NCI-H748 treated with DMSO at 0.1 percent for 48 hours (cell line): ENCODE measurements at regions not wholly inside any gene's neighbourhood (a gene's known extent, or its start where the extent isn't known, plus 50 kb on each side); places are given as distances from the start of the nearest gene placed in this dataset.
"Not testable (repeated sequence)": the region's sequence is repeated elsewhere in the genome, so short reads cannot be mapped to it uniquely, and the experiment has no call there.

Source experiments
- DNase-seq: peaks from one replicate; lab custom pipeline; 2025; lab: John Stamatoyannopoulos, UW

GRCh38 chr2:51324051-51324450 is 292.1 kb upstream of the NRXN1 start:
- no peak for DNase-seq

- DNase-seq: no peak
Observed at GRCh38 chr2:51322613-51323012, 290.7 kb upstream of the NRXN1 start.

DNA sequence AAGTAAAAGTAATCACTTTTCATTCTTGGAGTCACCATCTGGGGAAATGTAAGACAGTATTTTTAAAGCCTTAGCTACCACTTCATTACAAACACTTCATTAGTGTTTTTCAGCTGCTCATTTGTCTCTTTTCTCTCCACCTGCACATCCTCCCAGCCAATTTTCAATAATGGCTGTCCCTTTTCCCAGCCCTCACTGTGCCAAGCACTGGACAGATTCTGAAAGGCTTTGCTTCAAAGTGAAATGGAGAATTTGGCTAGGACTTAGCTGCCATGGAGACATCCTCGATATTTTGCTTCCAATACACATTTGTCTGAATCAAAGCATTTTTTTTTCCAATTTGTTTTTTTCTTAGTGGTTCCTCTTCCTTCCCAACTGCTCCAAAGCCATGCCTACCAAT is 272.4 kb upstream of the NRXN1 start:
- DNase-seq: no peak

DNA sequence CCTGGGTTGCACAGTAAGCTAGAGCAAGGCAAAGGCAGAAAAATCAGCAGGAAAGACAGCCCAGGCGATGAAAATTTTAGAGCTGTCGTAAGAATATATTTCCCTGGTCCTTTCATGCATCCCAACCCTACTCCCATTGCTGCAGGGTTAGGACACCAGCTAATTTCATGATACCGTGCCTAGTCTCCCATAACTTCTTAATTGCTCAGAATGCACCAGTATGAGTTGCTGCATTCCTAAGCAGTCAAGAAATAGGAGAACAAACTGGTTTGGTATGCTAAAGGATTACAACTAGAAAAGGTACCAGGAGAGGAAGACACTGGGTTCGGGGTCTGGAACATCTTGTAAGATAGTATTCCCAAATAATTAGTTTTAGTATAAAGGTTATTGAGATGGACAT is 269.4 kb upstream of the NRXN1 start:
- DNase-seq: no peak

GRCh38 chr2:51299370-51299769 is 267.4 kb upstream of the NRXN1 start:
- DNase-seq: no peak

DNA sequence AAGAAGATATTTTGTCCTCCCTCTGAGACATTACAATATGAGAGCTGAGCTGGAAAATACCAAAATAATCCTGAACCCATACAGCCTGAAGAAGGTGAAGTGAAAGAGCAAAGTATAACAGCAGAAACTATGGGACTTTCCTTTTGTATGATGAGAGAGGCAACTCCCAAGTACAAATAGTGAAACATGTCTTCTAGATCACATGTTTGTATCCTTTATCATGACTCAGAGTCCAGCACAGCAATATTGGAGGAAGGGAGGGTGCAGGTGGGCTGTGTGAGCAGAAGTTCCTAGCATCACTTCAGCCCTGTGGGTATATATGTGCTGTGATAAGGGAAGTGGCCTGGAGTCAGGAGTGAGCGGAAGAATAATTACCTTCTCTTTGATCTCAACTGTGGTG is 265.6 kb upstream of the NRXN1 start:
- no peak for DNase-seq

GRCh38 chr2:51293566-51294200 is 261.8 kb upstream of the NRXN1 start:
- no peak for DNase-seq

DNA sequence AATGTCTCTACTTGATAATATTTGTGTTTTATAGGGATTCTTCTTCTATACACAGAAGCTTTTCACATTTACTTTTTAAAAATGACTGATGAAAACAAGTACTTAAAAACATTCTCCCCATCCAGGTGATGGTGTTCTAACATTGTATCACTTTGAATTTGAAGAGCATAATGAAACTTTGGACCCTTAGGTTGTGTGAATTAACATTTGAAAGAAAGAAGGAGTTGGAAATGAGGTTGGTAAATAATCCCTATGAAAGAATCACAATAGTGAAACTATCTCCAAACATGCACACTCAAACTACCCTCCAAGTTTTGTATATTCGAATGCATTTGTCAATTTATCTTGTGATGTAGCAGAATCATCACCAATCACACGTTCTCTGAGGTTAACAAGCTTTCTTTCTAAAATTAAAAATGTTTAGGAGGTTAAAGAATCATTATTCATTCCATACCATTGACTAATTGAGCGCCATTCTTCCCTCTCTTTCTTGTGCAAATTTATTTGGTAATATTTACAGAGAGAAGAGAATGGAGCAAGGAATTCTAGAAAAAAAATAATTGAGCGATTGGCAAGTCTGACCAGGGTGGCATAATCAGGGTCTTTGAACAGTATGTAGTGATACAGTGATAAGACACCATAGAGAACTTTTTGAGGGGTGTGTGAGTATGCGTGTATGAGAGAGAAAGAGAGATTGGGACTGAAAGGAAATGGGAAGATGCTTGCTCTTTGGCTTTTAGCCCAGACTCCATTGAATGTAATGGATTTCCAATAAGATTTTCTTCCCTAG is 260.0 kb upstream of the NRXN1 start:
- no peak for DNase-seq

DNA sequence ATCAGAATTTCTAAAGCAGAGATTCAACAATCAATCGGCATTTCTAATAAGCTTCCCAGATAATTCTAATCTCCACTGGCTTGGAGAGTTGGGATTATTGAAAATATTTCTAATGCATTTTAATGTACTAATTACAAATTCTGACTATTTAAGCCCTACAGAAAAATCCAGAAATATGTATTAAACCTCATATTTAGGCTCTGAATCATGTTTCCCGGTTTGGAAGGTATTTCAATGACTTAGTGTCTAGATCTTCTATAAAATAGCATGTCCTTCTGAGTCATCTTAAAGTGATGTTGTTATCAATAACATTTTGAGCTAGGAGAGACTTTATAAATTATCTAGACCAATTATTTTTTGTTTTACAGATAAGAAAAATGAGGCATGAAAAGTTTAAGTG is 258.8 kb upstream of the NRXN1 start:
- no peak for DNase-seq

DNA sequence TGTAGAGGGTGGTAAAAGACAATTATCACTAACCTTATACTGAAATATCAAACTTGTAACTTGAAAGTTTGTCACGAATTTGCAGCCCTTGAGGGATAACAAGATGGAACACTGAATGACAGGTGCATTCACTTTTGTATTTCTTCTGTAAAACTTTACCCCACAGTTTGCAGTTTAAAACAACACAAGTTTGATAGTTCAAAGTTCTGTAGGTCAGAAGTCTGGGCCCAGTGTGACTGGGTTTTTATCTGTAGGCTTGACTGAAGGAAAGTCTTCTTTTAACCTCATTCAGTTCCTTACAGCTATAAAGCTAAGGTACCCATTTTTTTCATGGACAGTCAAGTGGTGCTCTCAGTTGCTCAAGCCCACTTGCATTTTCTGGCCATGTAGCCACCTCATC is 257.1 kb upstream of the NRXN1 start:
- no peak for DNase-seq

DNA sequence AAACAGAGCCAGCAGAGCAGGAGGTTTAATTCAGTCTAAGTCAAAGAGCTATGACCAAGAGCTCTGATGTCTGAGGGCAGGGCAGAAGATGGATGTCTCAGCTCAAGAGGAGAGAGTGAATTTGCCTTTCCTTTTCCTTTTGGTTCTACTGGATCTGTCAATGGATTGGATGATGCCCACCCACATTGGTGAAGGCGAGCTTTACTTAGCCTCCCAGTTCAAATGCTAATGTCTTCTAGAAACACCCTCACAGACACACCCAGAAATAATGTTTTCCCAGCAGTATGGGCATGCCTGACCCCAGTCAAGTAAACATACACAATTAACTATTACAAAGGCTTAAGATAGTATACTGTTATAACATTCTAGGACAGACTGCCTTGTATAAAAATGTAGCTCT is 236.3 kb upstream of the NRXN1 start:
- no peak for DNase-seq

DNA sequence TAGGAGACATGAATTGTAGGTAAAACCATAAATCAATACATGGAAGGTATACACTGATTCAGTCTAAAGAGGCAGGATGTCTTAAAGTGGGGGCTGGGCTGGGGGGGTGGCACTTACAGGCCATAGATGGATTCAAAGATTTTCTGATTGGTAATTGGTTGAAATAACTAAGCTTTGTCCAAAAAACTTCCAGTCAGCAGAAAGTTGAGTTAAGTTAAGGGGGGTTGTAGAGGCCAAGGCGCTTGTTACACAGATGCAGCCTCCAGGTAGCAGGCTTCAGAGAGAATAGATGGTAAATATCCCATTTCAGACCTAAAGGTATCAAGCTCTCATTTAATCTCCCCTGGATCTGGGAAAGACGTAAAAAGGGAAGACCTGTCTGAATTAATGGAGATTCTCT is 233.6 kb upstream of the NRXN1 start:
- DNase-seq: no peak

DNA sequence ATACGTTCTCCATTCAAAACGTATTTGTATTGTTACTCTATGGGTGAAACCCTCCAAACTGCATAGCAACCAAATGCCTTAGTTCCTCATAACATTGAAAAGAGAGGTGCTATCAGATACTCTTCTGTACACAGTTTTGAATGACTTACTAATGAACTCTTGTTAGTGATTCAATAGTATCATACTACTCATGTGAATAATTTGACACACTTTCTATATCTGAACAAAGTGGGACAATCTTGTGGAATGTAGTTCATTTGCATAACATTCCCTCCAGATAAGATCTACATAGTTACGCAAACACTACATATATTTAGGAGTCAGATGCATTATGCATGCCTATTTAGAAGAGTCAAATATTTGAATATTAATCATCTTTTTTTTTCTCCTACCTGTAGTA is 232.0 kb upstream of the NRXN1 start:
- peak; percentile 62 for DNase-seq

- DNase-seq: not testable (repeated sequence)
Observed at GRCh38 chr2:51263101-51263500, 231.2 kb upstream of the NRXN1 start.

GRCh38 chr2:51258301-51258700 is 226.4 kb upstream of the NRXN1 start:
- no peak for DNase-seq

- DNase-seq: no peak
Observed at GRCh38 chr2:51256736-51257135, 224.8 kb upstream of the NRXN1 start.

DNA sequence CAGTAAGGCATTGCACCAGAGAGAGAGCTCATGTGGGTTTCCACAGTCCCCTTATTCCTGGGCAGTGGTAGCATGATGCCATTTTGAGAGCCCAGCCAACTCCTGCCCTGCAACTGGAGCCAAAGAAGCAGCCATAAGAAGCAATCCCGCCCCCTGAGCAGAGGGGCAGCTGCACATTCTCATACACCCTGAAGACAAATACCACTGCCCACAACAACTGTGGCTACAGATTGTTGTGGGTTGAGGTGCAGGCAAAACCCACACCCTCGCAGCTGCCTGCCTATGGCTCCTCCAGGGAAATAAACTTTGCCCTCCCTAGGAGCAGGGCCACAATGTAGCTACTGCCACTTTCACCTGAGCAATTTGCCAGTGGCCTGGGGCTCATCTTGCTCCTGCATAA is 219.4 kb upstream of the NRXN1 start:
- no peak for DNase-seq

DNA sequence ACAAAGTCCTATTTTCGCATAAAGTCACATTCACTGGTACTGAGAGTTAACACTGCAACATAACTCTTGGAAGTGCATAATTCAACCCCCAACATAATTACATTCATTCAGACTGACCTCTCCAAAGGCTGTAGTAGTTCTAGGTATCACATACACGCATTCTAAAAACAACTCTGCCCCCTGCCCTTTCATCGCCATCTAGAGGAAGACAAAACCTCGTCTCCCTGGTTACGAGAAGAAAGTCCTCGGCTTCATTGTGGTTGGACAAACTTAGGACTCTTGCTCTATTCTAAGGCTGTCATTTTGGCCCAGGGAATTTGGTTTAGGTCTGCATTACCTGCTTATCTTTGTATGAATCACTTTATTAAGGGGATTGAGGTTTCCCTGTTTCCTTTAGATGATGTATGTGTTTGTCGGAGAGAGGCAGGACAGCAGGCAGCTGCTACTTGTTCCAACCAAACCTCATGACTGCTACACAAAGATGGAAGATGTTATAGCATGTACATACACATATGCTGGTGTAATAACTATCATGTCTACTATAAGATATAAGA is 215.4 kb upstream of the NRXN1 start:
- no peak for DNase-seq

DNA sequence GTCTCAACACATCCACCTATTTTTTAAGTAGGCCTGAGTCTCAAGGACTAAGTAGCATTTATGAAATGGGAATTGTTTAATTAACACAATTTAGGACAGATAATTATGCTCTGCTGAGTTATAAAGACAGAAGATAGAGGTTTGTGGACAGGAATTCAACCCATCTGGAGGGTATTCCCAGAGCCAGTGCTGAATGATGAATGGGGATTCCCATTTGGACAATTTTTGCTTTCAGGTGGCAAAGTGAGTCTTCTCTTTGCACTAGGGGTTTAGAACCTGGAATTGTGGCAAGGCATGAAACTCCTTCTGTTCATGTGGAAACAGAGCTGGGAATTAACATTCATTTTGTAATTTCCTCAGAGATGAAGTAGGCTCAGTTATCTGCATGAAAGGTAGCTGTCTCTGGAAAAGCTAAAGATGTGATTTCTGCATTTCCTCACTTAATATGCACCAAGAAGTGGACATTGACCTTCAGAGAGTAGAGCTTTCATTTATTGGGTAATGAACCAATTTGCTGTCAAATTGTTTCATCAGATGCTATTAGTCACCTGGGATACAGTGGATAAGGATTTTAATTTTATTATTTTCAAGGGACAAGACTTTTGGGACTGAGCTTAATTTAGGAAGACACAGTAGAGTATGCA is 212.1 kb upstream of the NRXN1 start:
- no peak for DNase-seq

DNA sequence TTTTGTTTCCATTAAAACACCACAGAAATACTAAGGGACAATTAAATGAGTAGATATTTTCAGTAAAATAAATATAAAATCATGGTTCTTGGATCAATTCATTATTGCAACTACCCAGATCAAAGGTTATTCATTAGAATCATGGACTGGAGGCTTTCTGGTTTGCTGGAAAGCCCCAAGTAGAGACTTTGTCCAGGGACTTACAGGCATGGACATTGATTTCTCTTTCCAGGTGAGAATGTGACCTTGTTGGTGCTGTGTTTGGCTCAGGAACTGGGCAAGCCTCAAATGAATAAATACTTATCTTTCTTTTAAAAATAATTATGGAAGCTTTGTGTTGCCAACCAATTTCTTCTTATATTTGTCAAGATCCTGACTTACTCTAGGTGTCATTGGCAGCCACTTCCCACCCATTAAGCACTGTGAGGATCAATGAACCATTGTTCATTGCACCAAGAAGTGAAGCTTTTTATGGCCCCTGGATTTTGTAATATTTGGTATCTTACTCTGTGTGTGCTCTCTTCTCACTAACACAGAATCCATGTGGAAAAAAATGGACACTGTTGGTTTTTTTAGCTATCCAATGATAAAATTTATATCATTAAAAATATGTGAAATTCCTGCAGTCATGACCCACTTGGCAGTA is 205.8 kb upstream of the NRXN1 start:
- DNase-seq: no peak

DNA sequence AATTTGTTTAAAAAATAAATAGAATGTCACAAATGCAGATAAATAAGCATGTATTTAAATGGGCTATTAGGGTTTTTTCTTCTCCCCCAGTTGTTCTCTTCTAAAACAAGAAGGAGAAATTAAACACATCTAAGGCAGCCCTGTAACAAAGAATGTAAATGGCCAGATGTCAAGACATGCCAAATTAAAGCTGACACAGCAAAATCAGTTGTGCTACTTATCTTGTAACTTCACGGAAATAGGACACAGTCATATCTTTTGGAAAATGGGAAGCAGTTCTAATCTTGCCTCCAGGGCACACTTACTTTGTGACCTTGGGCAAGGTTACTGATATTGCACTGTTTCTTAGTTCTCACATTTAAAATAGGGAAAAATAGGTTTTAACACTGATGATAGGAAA is 200.1 kb upstream of the NRXN1 start:
- DNase-seq: no peak

DNA sequence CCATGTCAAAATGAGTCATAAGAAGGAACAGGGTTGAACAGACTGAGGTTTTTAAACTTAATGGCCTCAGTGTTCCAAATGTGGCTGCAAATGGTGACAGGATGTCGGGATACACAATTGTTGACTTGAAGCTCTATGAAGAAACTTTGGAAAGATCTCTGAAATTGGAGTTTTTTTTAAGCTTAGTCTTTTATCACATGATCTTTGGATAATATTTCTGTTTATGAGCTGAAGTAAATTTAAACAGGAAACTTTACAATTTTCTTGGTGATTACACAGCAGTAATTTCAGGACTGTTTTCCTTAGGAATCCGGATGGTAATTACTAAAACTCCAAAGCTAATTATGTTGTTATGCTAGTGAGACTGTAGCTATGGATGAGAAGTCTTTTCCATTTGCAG is 199.1 kb upstream of the NRXN1 start:
- DNase-seq: no peak

- no peak for DNase-seq
Observed at GRCh38 chr2:51225377-51225776, 193.4 kb upstream of the NRXN1 start.
